B cell (primary cell): ENCODE measurements at regions not wholly inside any gene's neighbourhood (a gene's known extent, or its start where the extent isn't known, plus 50 kb on each side); places are given as distances from the start of the nearest gene placed in this dataset.

Source experiments
- ATAC-seq: fragments of 200-7000 bp; cut with Tn5 transposase; one replicate; pipeline ENCODE4 v1.10.0; 2021; ENCODE audit warnings: low read depth, mild to moderate bottlenecking, moderate number of reproducible peaks, moderate library complexity
- CTCF ChIA-PET: fragments of 350-600 bp; sonication (Branson Sonifier 250); formaldehyde crosslinking; loops from one replicate; lab custom pipeline; 2021; ENCODE audit warnings: antibody characterized with exemption, inconsistent platforms; lab: Charles Lee
- POLR2A ChIA-PET: fragments of 350-600 bp; sonication (Branson Sonifier 250); formaldehyde crosslinking; loops from one replicate; lab custom pipeline; 2021; ENCODE audit warnings: antibody characterized with exemption; lab: Charles Lee
- DNase-seq: peaks from one replicate; pipeline ENCODE4 v3.0.0; 2013
- H2AFZ ChIP-seq: 2 replicates; pipeline ENCODE4 v1.6.1; 2012; ENCODE audit warnings: mild to moderate bottlenecking, low read depth, low read length; ENCODE audit not compliant: insufficient read depth, poor library complexity, severe bottlenecking
- H3K27ac ChIP-seq, 2 donors: 1 replicate in 1 of 2; 2 replicates in 1 of 2; pipeline ENCODE4 v1.5.1; 2012 to 2013; ENCODE audit warnings: low read length in 2 of 2, mild to moderate bottlenecking in 2 of 2, moderate library complexity in 1 of 2
- H3K27me3 ChIP-seq, 4 experiments: fragments of 200-600 bp in 1 of 4; sonication (generic) in 1 of 4; replicated peaks in 1 of 4; 1 replicate in 2 of 4; 2 replicates in 2 of 4; pipeline versions ENCODE4 v1.6.1 to v1.7.0; 2013 to 2016; ENCODE audit warnings: low read length in 3 of 4, mild to moderate bottlenecking in 2 of 4, mixed read lengths in 1 of 4, moderate library complexity in 1 of 4; ENCODE audit not compliant: insufficient read depth in 4 of 4, control insufficient read depth in 3 of 4; ENCODE audit errors: control extremely low read depth in 1 of 4
- H3K36me3 ChIP-seq, 2 experiments: replicated peaks in 1 of 2; 1 replicate in 1 of 2; 2 replicates in 1 of 2; pipeline versions ENCODE4 v1.6.1 to v1.7.1; 2013; ENCODE audit warnings: low read length in 1 of 2; ENCODE audit not compliant: insufficient read depth in 2 of 2, control insufficient read depth in 1 of 2; ENCODE audit errors: control extremely low read depth in 1 of 2, extremely low read depth in 1 of 2
- H3K4me1 ChIP-seq, 2 donors: fragments of 200-600 bp in 1 of 2; sonication (generic) in 1 of 2; 1 replicate in 1 of 2; 2 replicates in 1 of 2; pipeline versions ENCODE4 v1.5.1 to v1.6.1; 2013 to 2017; ENCODE audit warnings: low read length in 2 of 2; ENCODE audit not compliant: control insufficient read depth in 2 of 2, insufficient read depth in 2 of 2
- H3K4me2 ChIP-seq: replicated peaks from 2 replicates; pipeline ENCODE3; 2012; ENCODE audit warnings: mild to moderate bottlenecking, low read depth, low read length; ENCODE audit not compliant: poor library complexity, severe bottlenecking
- H3K4me3 ChIP-seq, 5 experiments: fragments of 200-600 bp in 1 of 5; sonication (generic) in 1 of 5; 1 replicate in 3 of 5; 2 replicates in 2 of 5; pipeline versions ENCODE4 v1.5.1 to v1.7.0; 2011 to 2016; ENCODE audit warnings: low read length in 4 of 5, mild to moderate bottlenecking in 4 of 5, low read depth in 2 of 5, control low read depth in 1 of 5, moderate library complexity in 1 of 5; ENCODE audit not compliant: insufficient read depth in 1 of 5; ENCODE audit errors: control extremely low read depth in 1 of 5, extremely low read depth in 1 of 5
- H3K79me2 ChIP-seq: fragments of 200-600 bp; sonication (generic); one replicate; pipeline ENCODE4 v1.6.0; 2016; ENCODE audit warnings: low read length; ENCODE audit not compliant: control insufficient read depth, insufficient read depth
- H3K9ac ChIP-seq: fragments of 200-600 bp; sonication (generic); 2 replicates; pipeline ENCODE4 v1.6.1; 2017; ENCODE audit warnings: mild to moderate bottlenecking, low read length, moderate library complexity
- H3K9me3 ChIP-seq, 3 donors: one replicate each; pipeline versions ENCODE4 v1.6.1 to v1.7.1; 2013; ENCODE audit warnings: low read length in 2 of 3; ENCODE audit not compliant: control insufficient read depth in 2 of 3, insufficient read depth in 1 of 3; ENCODE audit errors: control extremely low read depth in 1 of 3
- H4K20me1 ChIP-seq: 2 replicates; pipeline ENCODE4 v1.6.0; 2012; ENCODE audit warnings: mild to moderate bottlenecking, low read length; ENCODE audit not compliant: insufficient read depth, control insufficient read depth, poor library complexity, severe bottlenecking
- H3K27ac Mint-ChIP-seq: one replicate; pipeline ENCODE4 v1.8.0; 2021; ENCODE audit warnings: mixed read lengths
- H3K27me3 Mint-ChIP-seq: one replicate; pipeline ENCODE4 v1.8.0; 2021; ENCODE audit warnings: mixed read lengths
- H3K4me1 Mint-ChIP-seq: one replicate; pipeline ENCODE4 v1.8.0; 2021; ENCODE audit warnings: mixed read lengths
- H3K4me3 Mint-ChIP-seq: one replicate; pipeline ENCODE4 v1.8.0; 2021; ENCODE audit warnings: mixed read lengths
- H3K9me3 Mint-ChIP-seq: one replicate; pipeline ENCODE4 v1.8.0; 2022; ENCODE audit warnings: mixed read lengths; ENCODE audit not compliant: insufficient read depth
- EZH2 ChIP-seq: IDR thresholded peaks from 2 replicates; pipeline ENCODE4 v1.6.1; 2012; ENCODE audit warnings: borderline replicate concordance, low read depth, mild to moderate bottlenecking, moderate library complexity, low read length; ENCODE audit not compliant: insufficient read depth, poor library complexity, severe bottlenecking
- WGBS: methylation state at CpG from one replicate; pipeline ENCODE4 v1.1.5; 2013; ENCODE audit warnings: missing lambda C conversion rate; ENCODE audit not compliant: insufficient coverage; 5-methylcytosine and 5-hydroxymethylcytosine counted together
- intact Hi-C: fragments of 100-400 bp; cut with micrococcal nuclease; formaldehyde crosslinking; loops from one replicate; pipeline ENCODE4 v1.10.0; 2022
- TF ChIP-seq, protein P1 (sequence below): fragments of 200-600 bp; IDR thresholded peaks from one replicate; pipeline ENCODE4 v1.8.0; 2022; ENCODE audit warnings: antibody characterized with exemption, mild to moderate bottlenecking

- DNase-seq = no peak
- no peak for TF ChIP-seq EZH2
- TF ChIP-seq, protein P1, sequence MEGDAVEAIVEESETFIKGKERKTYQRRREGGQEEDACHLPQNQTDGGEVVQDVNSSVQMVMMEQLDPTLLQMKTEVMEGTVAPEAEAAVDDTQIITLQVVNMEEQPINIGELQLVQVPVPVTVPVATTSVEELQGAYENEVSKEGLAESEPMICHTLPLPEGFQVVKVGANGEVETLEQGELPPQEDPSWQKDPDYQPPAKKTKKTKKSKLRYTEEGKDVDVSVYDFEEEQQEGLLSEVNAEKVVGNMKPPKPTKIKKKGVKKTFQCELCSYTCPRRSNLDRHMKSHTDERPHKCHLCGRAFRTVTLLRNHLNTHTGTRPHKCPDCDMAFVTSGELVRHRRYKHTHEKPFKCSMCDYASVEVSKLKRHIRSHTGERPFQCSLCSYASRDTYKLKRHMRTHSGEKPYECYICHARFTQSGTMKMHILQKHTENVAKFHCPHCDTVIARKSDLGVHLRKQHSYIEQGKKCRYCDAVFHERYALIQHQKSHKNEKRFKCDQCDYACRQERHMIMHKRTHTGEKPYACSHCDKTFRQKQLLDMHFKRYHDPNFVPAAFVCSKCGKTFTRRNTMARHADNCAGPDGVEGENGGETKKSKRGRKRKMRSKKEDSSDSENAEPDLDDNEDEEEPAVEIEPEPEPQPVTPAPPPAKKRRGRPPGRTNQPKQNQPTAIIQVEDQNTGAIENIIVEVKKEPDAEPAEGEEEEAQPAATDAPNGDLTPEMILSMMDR = no peak
- Histone ChIP-seq H3K9ac (no peak overlapping the region), H3K4me3 (no peak overlapping the region), H4K20me1 (no peaks in the 10 kb centered on the region), H3K36me3 (no peaks in the 10 kb centered on the region), H3K9me3 (no peaks in the 10 kb centered on the region), H2AFZ (no peak overlapping the region), H3K27ac (no peak overlapping the region), H3K79me2 (no peaks in the 10 kb centered on the region), H3K27me3 (no peaks in the 10 kb centered on the region), H3K4me1 (peaks cover 27 to 33% of the 10 kb centered on the region in 2 donors), H3K4me2 (no peak overlapping the region)
- peak overlapping the region; percentile 1 for H3K4me3 Mint-ChIP-seq
- ChIA-PET CTCF (interaction anchor here (0.5 to 1.3 kb wide), 3 partner anchors 23 to 1819 kb away, joined by 3 to 5 read pairs (median 4); partner anchors contain the start of gene MED4), POLR2A (no interaction called here)
- peak; percentile 32 for ATAC-seq
- H3K27ac Mint-ChIP-seq = no peak overlapping the region
- no CpG with 5 or more reads among the region's 2 CpGs for WGBS
- H3K4me1 Mint-ChIP-seq = peaks cover 35% of the 10 kb centered on the region
- H3K9me3 Mint-ChIP-seq = no peaks in the 10 kb centered on the region
- intact Hi-C loops = no loop called here
- peaks cover 4% of the 10 kb centered on the region for H3K27me3 Mint-ChIP-seq
These were observed 60.9 kb upstream of the MED4 start for GRCh38 chr13:48155848-48156247.

DNA sequence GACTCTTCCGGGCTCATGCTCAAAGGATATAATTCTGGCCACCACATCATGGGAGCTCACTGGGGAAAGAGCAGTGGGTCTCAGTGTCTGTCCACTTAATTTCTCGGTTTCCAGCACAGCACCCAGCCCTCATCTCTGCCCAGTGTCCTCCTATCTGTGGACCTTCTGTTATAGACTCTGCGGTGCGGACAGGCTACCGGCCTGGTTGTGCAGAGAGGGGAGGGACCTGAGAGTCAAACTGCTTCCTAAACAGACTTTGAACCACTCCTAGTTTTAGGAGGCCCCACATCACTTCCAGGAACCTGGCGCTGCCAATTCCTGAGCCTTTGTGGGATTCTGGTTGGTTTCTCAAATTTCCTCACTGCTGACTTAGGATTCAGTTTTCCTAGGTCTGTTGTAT, 59.8 kb upstream of the MED4 start:
- Mint-ChIP-seq H3K4me1 (peaks cover 37% of the 10 kb centered on the region), H3K27ac (no peak overlapping the region), H3K4me3 (no peak overlapping the region), H3K9me3 (no peaks in the 10 kb centered on the region), H3K27me3 (no peaks in the 10 kb centered on the region)
- Histone ChIP-seq H3K4me2 (no peak overlapping the region), H3K9ac (no peak overlapping the region), H3K79me2 (no peaks in the 10 kb centered on the region), H2AFZ (no peak overlapping the region), H3K4me3 (no peak overlapping the region), H3K36me3 (no peaks in the 10 kb centered on the region), H4K20me1 (no peaks in the 10 kb centered on the region), H3K27me3 (no peaks in the 10 kb centered on the region), H3K9me3 (no peaks in the 10 kb centered on the region), H3K27ac (no peak overlapping the region), H3K4me1 (peaks cover 32 to 33% of the 10 kb centered on the region in 2 donors)
- 94% methylated on average over 5 of the region's 6 CpGs for WGBS
- DNase-seq (no peak), ATAC-seq (no peak)
- TF ChIP-seq, protein P1 = no peak
- TF ChIP-seq EZH2 = no peak
- ChIA-PET POLR2A (no interaction called here), CTCF (no interaction called here)
- intact Hi-C loops = loop anchor here (5.0 kb wide), 1 partner anchor 38 kb away; no protein-coding TSS in a partner anchor
